ENCODE measurements at regions not wholly inside any gene's neighbourhood (a gene's known extent, or its start where the extent isn't known, plus 50 kb on each side); places are given as distances from the start of the nearest gene placed in this dataset.

- DNase-seq (no peak), ATAC-seq (no peak)
- no peaks in the 10 kb centered on the region for H3K9me3 ChIP-seq
- intact Hi-C loops (cut with DNase I, micrococcal nuclease) = no loop called here
- H3K4me3 ChIP-seq = no peak overlapping the region
- H3K4me1 ChIP-seq (ENCODE audit: low read depth) = no peaks in the 10 kb centered on the region
- H3K36me3 ChIP-seq (ENCODE audit: low read depth) = no peaks in the 10 kb centered on the region
- TF ChIP-seq CTCF (IDR thresholded peaks at IDR 0.05) = no peak
These were observed 95.7 kb downstream of the PAX1 start for GRCh38 chr20:21801193-21801592.

GRCh38 chr20:21798384-21798783, 92.9 kb downstream of the PAX1 start:
- no peak overlapping the region for H3K4me3 ChIP-seq
- intact Hi-C loops (cut with DNase I, micrococcal nuclease) = no loop called here
- ATAC-seq = no peak

GRCh38 chr20:21796059-21796458, 90.6 kb downstream of the PAX1 start:
- no peak for TF ChIP-seq CTCF (IDR thresholded peaks at IDR 0.05)

More at GRCh38 chr20:21798384-21798783, 92.9 kb downstream of the PAX1 start:
- H3K36me3 ChIP-seq (ENCODE audit: low read depth) = no peaks in the 10 kb centered on the region
- no peaks in the 10 kb centered on the region for H3K9me3 ChIP-seq
- H3K4me1 ChIP-seq (ENCODE audit: low read depth) = no peaks in the 10 kb centered on the region
- no peak for DNase-seq
- TF ChIP-seq CTCF (IDR thresholded peaks at IDR 0.05) = no peak

GRCh38 chr20:21788082-21788481, 82.6 kb downstream of the PAX1 start:
- no peaks in the 10 kb centered on the region for H3K9me3 ChIP-seq
- H3K36me3 ChIP-seq (ENCODE audit: low read depth) = no peaks in the 10 kb centered on the region
- ATAC-seq (no peak), DNase-seq (no peak)
- no peaks in the 10 kb centered on the region for H3K4me1 ChIP-seq (ENCODE audit: low read depth)
- no peak overlapping the region for H3K4me3 ChIP-seq
- intact Hi-C loops (cut with DNase I, micrococcal nuclease) = no loop called here
- no peak for TF ChIP-seq CTCF (IDR thresholded peaks at IDR 0.05)

More at GRCh38 chr20:21796059-21796458, 90.6 kb downstream of the PAX1 start:
- Histone ChIP-seq H3K4me1 (ENCODE audit: low read depth) (no peaks in the 10 kb centered on the region), H3K4me3 (no peak overlapping the region), H3K9me3 (no peaks in the 10 kb centered on the region), H3K36me3 (ENCODE audit: low read depth) (no peaks in the 10 kb centered on the region)
- intact Hi-C loops (cut with DNase I, micrococcal nuclease) = no loop called here
- ATAC-seq (no peak), DNase-seq (no peak)

- no peaks in the 10 kb centered on the region for H3K9me3 ChIP-seq
- DNase-seq (no peak), ATAC-seq (no peak)
- H3K4me1 ChIP-seq (ENCODE audit: low read depth) = no peaks in the 10 kb centered on the region
- no peak for TF ChIP-seq CTCF (IDR thresholded peaks at IDR 0.05)
- intact Hi-C loops (cut with DNase I, micrococcal nuclease) = no loop called here
- H3K36me3 ChIP-seq (ENCODE audit: low read depth) = no peaks in the 10 kb centered on the region
- H3K4me3 ChIP-seq = no peak overlapping the region
These were observed 76.1 kb downstream of the PAX1 start for GRCh38 chr20:21781446-21782075.

GRCh38 chr20:21780528-21780927, 75.1 kb downstream of the PAX1 start:
- intact Hi-C loops (cut with DNase I, micrococcal nuclease) = no loop called here
- DNase-seq (no peak), ATAC-seq (no peak)
- no peak for TF ChIP-seq CTCF (IDR thresholded peaks at IDR 0.05)
- Histone ChIP-seq H3K36me3 (ENCODE audit: low read depth) (no peaks in the 10 kb centered on the region), H3K9me3 (no peaks in the 10 kb centered on the region), H3K4me3 (no peak overlapping the region), H3K4me1 (ENCODE audit: low read depth) (no peaks in the 10 kb centered on the region)
